ENCODE measurements at regions not wholly inside any gene's neighbourhood (a gene's known extent, or its start where the extent isn't known, plus 50 kb on each side); places are given as distances from the start of the nearest gene placed in this dataset.

DNA sequence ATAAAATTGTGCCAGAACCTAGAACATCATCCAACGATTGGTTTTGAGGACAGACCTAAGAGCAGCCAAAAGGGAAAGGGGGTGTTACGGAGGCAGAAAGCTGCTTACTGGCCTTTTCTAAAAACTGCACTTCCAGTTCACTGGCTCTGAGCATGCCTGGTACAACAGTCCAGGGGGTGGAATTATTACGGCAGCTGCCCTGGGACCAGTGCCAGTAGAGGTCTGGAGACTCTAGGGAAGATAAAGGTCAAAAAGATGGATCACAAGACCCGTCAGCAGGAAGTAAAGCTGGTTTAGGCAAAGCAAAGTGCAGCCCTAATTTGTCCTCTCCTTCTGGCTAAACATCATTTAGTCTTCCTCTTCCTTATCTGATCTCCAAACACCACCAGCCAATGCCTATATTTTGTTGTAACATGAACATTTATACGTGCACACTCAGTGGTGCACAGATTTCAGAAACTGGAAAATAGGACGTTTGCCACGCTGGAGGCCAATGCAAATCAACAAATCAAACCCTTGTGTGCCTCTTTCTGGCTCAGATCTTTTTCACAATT, 216.4 kb upstream of the DPP6 start (continued):
- TF ChIP-seq, protein P1, sequence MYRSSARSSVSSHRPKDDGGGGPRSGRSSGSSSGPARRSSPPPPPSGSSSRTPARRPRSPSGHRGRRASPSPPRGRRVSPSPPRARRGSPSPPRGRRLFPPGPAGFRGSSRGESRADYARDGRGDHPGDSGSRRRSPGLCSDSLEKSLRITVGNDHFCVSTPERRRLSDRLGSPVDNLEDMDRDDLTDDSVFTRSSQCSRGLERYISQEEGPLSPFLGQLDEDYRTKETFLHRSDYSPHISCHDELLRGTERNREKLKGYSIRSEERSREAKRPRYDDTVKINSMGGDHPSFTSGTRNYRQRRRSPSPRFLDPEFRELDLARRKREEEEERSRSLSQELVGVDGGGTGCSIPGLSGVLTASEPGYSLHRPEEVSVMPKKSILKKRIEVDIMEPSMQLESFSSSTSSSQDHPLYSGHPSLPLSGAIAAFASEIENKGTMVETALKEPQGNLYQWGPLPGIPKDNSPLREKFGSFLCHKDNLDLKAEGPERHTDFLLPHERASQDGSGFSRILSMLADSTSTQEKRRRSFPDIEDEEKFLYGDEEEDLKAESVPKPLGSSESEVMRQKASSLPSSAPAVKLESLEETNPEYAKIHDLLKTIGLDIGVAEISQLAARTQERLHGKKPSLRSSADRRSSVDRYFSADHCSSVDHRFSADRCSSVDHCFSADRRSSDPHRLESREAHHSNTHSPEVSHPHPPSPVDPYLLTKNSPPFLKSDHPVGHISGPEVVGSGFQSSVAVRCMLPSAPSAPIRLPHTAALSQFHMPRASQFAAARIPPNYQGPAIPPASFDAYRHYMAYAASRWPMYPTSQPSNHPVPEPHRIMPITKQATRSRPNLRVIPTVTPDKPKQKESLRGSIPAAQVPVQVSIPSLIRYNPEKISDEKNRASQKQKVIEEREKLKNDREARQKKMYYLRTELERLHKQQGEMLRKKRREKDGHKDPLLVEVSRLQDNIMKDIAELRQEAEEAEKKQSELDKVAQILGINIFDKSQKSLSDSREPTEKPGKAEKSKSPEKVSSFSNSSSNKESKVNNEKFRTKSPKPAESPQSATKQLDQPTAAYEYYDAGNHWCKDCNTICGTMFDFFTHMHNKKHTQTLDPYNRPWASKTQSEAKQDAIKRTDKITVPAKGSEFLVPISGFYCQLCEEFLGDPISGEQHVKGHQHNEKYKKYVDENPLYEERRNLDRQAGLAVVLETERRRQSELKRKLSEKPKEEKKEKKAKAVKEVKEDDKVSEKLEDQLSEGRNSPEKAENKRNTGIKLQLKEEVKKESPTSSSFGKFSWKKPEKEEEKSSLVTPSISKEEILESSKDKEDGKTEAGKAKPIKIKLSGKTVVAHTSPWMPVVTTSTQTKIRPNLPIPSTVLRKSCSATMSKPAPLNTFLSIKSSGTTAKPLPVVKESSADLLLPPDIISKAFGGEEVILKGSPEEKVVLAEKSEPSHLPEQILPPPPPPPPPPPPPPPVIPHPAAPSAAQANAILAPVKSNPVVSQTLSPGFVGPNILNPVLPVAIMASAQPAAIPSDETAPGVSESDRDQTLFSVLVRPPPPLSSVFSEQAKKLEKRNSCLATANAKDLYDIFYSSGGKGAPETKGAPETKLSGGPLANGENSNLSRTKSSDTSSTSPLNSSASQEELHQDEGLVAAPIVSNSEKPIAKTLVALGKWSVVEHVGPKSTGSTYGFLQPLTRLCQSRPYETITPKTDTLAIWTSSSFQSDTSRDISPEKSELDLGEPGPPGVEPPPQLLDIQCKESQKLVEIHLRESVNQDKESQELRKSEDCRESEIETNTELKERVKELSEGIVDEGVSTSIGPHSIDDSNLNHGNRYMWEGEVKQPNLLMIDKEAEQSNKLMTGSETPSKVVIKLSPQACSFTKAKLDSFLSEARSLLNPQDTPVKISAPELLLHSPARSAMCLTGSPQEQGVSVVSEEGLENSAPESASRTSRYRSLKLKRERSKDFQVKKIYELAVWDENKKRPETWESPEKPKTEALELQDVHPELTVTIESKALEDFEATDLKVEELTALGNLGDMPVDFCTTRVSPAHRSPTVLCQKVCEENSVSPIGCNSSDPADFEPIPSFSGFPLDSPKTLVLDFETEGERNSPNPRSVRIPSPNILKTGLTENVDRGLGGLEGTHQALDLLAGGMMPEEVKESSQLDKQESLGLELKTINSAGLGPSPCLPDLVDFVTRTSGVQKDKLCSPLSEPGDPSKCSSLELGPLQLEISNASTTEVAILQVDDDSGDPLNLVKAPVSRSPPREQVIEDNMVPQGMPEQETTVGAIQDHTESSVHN (CRISPR knock-in tag; IDR thresholded peaks at IDR 0.05): no peak
- no peak for TF ChIP-seq ZBTB38 (CRISPR knock-in tag; IDR thresholded peaks at IDR 0.05)

DNA sequence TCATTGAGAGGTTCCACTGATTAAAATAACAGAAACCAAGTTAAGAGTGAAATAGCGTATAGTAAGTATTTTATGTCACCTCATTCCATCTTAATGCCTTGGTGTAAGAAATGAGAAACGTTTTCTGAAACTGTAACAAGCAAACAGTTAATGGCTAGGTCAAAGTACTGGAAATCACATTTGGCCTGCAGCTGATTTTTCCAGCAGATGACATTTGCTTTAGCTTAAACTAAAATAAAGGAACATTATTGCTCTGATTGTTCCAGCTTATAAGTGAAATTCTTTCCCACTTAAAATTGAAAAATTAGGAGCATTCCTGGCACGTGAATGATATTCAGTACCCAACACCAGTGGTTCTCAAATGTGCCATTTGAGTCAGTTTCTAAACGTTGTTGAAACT, 213.6 kb upstream of the DPP6 start:
- Histone ChIP-seq H4K20me1 (ENCODE audit: insufficient read depth, low read length) (no peaks in the 10 kb centered on the region), H3K4me3 (replicated peaks in 1 of 3; ENCODE audit: insufficient read depth in 1 of 3, low read depth in 2 of 3, low read length in 3 of 3) (no peak overlapping the region), H2AFZ (ENCODE audit: low read length) (no peak overlapping the region), H3K27me3 (ENCODE audit: control insufficient read depth in 1 of 2, insufficient read depth in 2 of 2, low read length in 2 of 2) (no peaks in the 10 kb centered on the region), H3K4me1 (ENCODE audit: insufficient read depth, low read length) (no peaks in the 10 kb centered on the region), H3K4me2 (ENCODE audit: low read depth, low read length) (no peak overlapping the region), H3K9ac (ENCODE audit: insufficient read depth, low read depth, low read length) (no peak overlapping the region), H3K9me3 (ENCODE audit: low read length) (peaks cover 15% of the 10 kb centered on the region), H3K36me3 (replicated peaks in 1 of 2; ENCODE audit: control insufficient read depth in 1 of 2, insufficient read depth in 2 of 2, low read length in 2 of 2) (no peaks in the 10 kb centered on the region), H3K27ac (ENCODE audit: extremely low read length, insufficient read depth, low read length) (no peak overlapping the region), H3K79me2 (ENCODE audit: insufficient read depth, low read length) (no peaks in the 10 kb centered on the region)
- no TSS peak for BruUV-seq (replicated peaks)
- ChIA-PET CTCF (ENCODE audit: low intra/inter-chr PET ratio, low total read pairs) (no interaction called here), POLR2A (no interaction called here)
- no peak for DNase-seq (ENCODE audit: low spot score)
- in situ Hi-C loops (cut with HindIII; ENCODE audit: extremely low pct_ligation_motif_present, low pct_unique_long_range_greater_than_20kb) (no loop called here), intact Hi-C loops (cut with micrococcal nuclease; ENCODE audit: unreplicated experiment) (no loop called here)
- no peak for FAIRE-seq
- WGBS (ENCODE audit: low lambda C conversion rate): 5% methylated on average over 4 of the region's 4 CpGs
- no peak for ATAC-seq
- no peak for TF ChIP-seq HOXD1 (CRISPR knock-in tag; IDR thresholded peaks at IDR 0.05)
- no peak for TF ChIP-seq ZBTB20 (CRISPR knock-in tag; IDR thresholded peaks at IDR 0.05; ENCODE audit: borderline replicate concordance, low read depth)
- TF ChIP-seq MXI1 (IDR thresholded peaks at IDR 0.05; ENCODE audit: borderline replicate concordance, low read depth, low read length): no peak
- no peak for TF ChIP-seq EP300 (IDR thresholded peaks at IDR 0.05; ENCODE audit: low read depth in 2 of 2, low read length in 2 of 2)
- no peak for TF ChIP-seq EP300 (CRISPR knock-in tag; IDR thresholded peaks at IDR 0.05; ENCODE audit: borderline replicate concordance)
- TF ChIP-seq ZNF552 (CRISPR knock-in tag; IDR thresholded peaks at IDR 0.05; ENCODE audit: borderline replicate concordance): no peak
- TF ChIP-seq, protein P2, sequence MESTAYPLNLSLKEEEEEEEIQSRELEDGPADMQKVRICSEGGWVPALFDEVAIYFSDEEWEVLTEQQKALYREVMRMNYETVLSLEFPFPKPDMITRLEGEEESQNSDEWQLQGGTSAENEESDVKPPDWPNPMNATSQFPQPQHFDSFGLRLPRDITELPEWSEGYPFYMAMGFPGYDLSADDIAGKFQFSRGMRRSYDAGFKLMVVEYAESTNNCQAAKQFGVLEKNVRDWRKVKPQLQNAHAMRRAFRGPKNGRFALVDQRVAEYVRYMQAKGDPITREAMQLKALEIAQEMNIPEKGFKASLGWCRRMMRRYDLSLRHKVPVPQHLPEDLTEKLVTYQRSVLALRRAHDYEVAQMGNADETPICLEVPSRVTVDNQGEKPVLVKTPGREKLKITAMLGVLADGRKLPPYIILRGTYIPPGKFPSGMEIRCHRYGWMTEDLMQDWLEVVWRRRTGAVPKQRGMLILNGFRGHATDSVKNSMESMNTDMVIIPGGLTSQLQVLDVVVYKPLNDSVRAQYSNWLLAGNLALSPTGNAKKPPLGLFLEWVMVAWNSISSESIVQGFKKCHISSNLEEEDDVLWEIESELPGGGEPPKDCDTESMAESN (CRISPR knock-in tag; conservative IDR thresholded peaks at IDR 0.05): no peak
- TF ChIP-seq KDM4B (CRISPR knock-in tag; IDR thresholded peaks at IDR 0.05): no peak
- TF ChIP-seq GTF2F1 (IDR thresholded peaks at IDR 0.05; ENCODE audit: low read length): no peak
- no peak for TF ChIP-seq RFX5 (IDR thresholded peaks at IDR 0.05; ENCODE audit: low read depth, low read length)
- no peak for TF ChIP-seq XBP1 (CRISPR knock-in tag; IDR thresholded peaks at IDR 0.05)
- no peak for TF ChIP-seq CREB1 (IDR thresholded peaks at IDR 0.05)
- no peak for TF ChIP-seq CREB1 (CRISPR knock-in tag; IDR thresholded peaks at IDR 0.05)
- no peak for TF ChIP-seq KDM5A (IDR thresholded peaks at IDR 0.05; ENCODE audit: borderline replicate concordance, low read length)
